ELR (cell line): ENCODE measurements at regions not wholly inside any gene's neighbourhood (a gene's known extent, or its start where the extent isn't known, plus 50 kb on each side); places are given as distances from the start of the nearest gene placed in this dataset.

Source experiments
- DNase-seq: peaks from one replicate; pipeline ENCODE4 v3.0.0-alpha.2; 2015; ENCODE audit warnings: low read depth

- DNase-seq, result no peak
These were observed 122.5 kb upstream of the MAX start for GRCh38 chr14:65224799-65225198.

- no peak for DNase-seq
These were observed 123.2 kb upstream of the MAX start for GRCh38 chr14:65225299-65226159.

- peak; percentile 56 for DNase-seq
These were observed 124.7 kb upstream of the MAX start for GRCh38 chr14:65226824-65227604.

- DNase-seq, result no peak
These were observed 126.1 kb upstream of the MAX start for GRCh38 chr14:65228436-65228835.

DNA sequence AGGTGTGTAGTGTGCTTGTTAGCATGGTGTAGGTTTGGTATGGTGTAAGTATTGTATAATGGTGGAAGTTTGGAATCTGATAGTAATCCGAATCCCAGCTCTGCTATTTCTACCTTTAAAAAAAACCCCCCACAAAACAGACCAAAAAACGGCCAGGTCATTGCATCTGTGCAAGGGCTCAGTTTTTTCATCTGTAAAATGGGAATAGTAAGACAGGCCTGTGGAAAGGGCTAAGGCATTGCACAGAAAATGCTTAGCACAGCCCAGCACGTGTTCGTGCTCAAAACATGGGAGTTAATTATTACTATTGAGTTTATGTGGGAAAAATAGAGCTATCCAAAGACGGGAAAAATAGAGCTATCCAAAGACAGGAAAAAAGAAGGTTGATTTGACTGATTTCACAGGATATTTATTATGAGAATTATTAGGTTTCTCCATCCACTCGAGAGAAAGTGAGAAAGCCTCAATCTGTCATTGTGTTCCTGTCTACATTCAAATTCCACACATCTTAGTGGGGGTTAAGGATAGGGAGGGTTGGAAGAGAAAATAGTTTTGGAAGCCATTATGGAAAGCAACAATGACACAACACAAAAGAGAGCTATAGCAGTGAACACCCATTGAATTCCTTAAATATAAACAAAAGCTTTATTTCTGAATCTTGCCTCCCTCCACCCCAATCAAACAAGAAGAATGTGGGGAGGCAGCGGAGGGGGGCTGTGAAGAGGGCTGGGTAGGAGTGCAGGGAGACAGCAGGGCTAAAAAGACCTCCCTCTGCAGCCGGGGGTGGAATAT, 126.8 kb upstream of the MAX start:
- DNase-seq, result peak; percentile 24

- peak; percentile 65 for DNase-seq
These were observed 127.7 kb upstream of the MAX start for GRCh38 chr14:65229748-65230728.

DNA sequence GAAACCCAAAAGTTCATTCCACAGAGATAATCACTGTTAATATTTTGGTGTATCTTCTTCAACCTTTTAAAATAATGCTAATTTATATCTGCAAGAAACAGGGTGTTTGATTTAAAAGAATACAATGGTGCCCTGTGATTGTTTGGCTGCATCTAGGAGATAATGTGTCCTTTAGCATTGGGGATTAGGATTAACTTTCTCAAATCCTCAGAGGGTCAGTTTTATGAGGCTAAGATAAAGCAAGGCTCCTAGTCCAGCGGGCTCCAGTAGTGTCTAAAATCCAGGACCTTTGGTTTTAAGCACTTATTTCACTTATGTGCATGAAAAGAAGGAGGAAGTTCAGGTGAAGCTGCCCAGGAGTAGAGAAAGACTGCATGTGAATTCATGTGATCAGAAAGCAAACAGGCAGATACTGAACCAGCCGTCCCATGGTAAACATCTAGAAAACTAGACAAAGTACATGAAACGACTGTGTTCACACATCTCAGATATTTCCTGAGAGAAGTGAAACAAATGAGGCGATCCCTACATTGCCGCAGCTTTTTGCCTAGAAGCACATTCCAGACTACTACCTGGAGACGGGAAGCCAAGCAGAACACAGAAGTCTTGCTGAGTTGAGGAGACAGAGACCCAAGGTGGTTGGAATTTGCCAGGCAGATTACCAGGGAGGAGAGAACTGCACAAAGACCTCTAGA, 129.1 kb upstream of the MAX start:
- no peak for DNase-seq

- DNase-seq, result no peak
These were observed 132.5 kb upstream of the MAX start for GRCh38 chr14:65234752-65235361.

- DNase-seq, result peak; percentile 66
These were observed 134.9 kb upstream of the MAX start for GRCh38 chr14:65237023-65237814.

DNA sequence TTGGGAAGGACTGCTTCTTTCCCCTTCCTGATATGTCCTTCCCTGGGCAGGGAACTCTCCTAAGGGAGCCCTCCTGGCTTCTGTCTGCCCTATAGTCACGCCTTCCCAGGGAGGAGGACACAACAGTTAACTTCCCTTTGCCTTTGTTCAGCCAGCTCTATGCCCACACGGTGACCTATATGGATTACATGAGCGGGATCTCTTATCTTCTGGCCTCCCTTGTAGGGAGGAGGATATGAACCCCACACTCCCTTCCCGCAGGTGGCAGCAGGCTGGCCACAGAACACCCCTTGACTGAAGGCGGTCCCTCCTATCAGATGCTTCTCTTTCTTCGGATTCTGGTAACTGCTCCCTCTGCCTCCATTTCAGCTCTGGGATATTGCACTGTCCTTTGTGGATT, 135.6 kb upstream of the MAX start:
- DNase-seq, result peak; percentile 32

- peak; percentile 93 for DNase-seq
These were observed 136.1 kb upstream of the MAX start for GRCh38 chr14:65238456-65238855.

DNA sequence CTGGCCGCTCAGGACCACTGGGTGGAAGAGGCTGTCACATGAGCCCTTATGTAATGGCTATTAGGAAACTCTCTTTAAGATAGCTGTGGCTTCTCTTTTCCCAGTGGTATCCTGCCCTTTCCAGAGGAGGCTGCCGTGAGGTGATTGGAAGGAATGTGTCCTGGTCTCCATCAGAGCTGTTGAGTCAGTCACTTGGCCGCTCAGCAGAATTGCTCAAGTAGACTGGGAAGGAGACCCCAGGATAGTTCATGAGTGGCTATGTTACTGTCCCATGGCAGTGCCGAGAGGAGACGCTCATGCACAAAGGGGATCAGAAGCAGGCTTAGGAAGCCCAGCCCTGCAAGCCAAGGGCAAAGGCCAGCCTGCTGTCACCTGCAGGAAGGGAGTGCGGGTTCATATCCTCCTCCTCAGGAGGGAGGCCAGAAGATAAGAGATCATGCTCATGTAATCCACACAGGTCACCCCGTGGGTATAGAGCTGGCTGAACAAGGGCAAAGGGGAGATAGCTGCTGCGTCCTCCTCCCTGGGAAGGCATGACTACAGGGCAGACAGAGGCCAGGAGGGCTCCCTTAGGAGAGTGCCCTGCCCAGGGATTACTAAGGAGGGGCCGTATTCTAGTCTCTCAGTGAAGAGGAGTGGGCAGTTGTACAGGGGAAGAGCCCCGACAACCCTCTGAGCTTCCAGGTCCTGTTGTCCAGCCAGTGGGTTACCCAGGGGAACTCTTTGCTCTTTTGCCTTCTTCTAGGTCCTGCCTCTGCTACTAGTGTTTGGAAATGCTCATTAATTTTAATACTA, 137.0 kb upstream of the MAX start:
- DNase-seq, result peak; percentile 90

DNA sequence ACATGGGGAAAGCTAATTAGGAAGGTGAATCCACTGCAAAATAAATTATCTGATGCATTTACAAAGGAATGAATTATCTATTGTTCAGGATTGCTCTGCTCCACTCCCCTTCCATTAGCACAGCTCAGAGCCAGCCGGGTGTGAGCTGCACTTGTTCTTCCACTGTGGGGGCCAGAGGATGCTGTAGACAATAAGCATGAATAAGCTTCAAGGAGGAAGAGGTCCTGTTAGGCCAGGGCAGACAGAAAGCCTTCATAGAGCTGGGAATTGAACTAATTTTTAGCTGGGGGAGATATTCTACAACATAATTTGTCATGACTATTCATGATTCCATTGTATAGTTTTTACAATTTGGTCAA, 137.6 kb upstream of the MAX start:
- DNase-seq, result no peak

GRCh38 chr14:65241125-65241752, 138.9 kb upstream of the MAX start:
- no peak for DNase-seq

DNA sequence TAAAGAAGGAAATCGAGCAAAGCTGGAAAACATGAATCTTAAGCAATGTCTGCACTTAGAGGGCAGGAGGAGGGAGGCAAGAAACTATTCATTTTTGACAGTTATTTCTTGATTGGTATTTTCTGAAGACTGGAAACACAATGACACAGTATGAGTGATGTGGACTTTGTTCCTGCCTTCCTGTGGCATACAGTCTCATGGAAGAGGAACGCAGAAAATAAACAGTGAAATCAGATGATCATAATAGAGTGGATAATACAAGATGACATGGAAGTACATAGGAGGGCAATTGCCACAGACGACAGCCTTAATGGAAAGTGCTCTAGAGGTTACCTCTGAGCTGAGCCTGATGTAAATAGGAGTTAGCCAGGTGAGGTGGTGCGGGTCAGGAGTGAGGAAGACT, 140.4 kb upstream of the MAX start:
- no peak for DNase-seq

DNA sequence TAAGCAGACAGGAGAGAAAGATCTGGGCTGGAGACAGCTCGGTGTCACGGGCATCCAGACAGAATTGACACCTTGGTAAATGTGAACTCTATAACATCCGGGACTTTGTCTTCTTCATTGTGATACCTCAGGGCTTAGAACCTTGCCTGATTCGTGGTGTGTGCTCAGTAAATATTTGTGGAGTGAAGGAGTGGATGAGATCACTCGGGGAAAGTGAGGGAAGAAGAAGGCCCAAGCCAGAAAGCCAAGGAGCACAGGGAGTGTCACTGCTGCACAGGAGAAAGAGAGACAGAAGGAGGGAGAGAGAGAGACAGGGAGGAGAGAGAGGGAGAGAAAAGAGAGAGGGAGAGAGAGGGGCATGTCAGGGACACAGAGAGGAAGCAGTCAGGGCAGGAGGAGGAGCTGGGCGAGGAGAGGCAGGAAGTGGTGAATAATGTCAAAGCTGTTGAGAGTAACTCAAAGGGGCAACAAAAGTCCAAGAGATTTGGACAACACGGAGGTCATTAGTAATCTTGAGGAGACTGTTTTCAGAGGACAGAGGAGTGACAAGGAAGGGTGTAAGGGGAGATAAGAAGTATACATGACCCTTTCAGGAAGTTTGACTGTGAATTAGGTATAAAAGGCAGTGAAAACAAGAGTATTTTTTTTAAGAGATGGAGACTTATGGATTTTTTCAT, 141.6 kb upstream of the MAX start:
- peak; percentile 59 for DNase-seq

GRCh38 chr14:65249471-65250161, 147.3 kb upstream of the MAX start:
- DNase-seq, result no peak
